GM06990 (cell line): ENCODE measurements at regions not wholly inside any gene's neighbourhood (a gene's known extent, or its start where the extent isn't known, plus 50 kb on each side); places are given as distances from the start of the nearest gene placed in this dataset.

Experiments
- DNase-seq: peaks from one replicate; pipeline ENCODE4 v3.0.0-alpha.2; 2011; ENCODE audit not compliant: insufficient read length; ENCODE audit errors: extremely low read depth
- H3K27me3 ChIP-seq: replicated peaks from 2 replicates; pipeline ENCODE4 v1.6.0; 2011; ENCODE audit warnings: low read length; ENCODE audit not compliant: control insufficient read depth, insufficient read depth
- H3K36me3 ChIP-seq: 2 replicates; pipeline ENCODE4 v1.5.1; 2011; ENCODE audit warnings: low read length; ENCODE audit not compliant: control insufficient read depth, insufficient read depth
- H3K4me3 ChIP-seq: replicated peaks from 2 replicates; pipeline ENCODE4 v1.5.1; 2011; ENCODE audit warnings: low read depth, mild to moderate bottlenecking, control low read depth, low read length
- CTCF ChIP-seq: IDR thresholded peaks from 2 replicates; pipeline ENCODE4 v1.5.1; 2011; ENCODE audit warnings: low read length, control low read depth, mild to moderate bottlenecking, inconsistent platforms; ENCODE audit not compliant: insufficient read depth, poor library complexity, severe bottlenecking

GRCh38 chr3:81983382-81983781, 221.9 kb upstream of the GBE1 start:
- H3K4me3 ChIP-seq = no peak overlapping the region
- no peak for DNase-seq
- no peaks in the 10 kb centered on the region for H3K36me3 ChIP-seq
- TF ChIP-seq CTCF = no peak
- no peaks in the 10 kb centered on the region for H3K27me3 ChIP-seq

- H3K36me3 ChIP-seq = no peaks in the 10 kb centered on the region
- DNase-seq = no peak
- TF ChIP-seq CTCF = no peak
- no peaks in the 10 kb centered on the region for H3K27me3 ChIP-seq
- no peak overlapping the region for H3K4me3 ChIP-seq
Measured at GRCh38 chr3:81980596-81981494, 219.4 kb upstream of the GBE1 start.

- Histone ChIP-seq H3K36me3 (no peaks in the 10 kb centered on the region), H3K27me3 (no peaks in the 10 kb centered on the region), H3K4me3 (no peak overlapping the region; the same call in 1 of the 2 replicates)
- no peak for TF ChIP-seq CTCF
- DNase-seq = no peak
Measured at GRCh38 chr3:81974751-81975150, 213.3 kb upstream of the GBE1 start.

- no peak for TF ChIP-seq CTCF
- DNase-seq = no peak
- Histone ChIP-seq H3K27me3 (no peaks in the 10 kb centered on the region), H3K36me3 (no peaks in the 10 kb centered on the region), H3K4me3 (no peak overlapping the region)
Measured at GRCh38 chr3:81968658-81969057, 207.2 kb upstream of the GBE1 start.

- no peak for DNase-seq
- no peak for TF ChIP-seq CTCF
- no peak overlapping the region for H3K4me3 ChIP-seq
Measured at GRCh38 chr3:81967393-81967792, 205.9 kb upstream of the GBE1 start.

More at GRCh38 chr3:81967393-81967792, 205.9 kb upstream of the GBE1 start:
- no peaks in the 10 kb centered on the region for H3K36me3 ChIP-seq
- H3K27me3 ChIP-seq = no peaks in the 10 kb centered on the region
